Fibroblast of mammary gland (primary cell): ENCODE measurements at regions not wholly inside any gene's neighbourhood (a gene's known extent, or its start where the extent isn't known, plus 50 kb on each side); places are given as distances from the start of the nearest gene placed in this dataset.

Experiments
- DNase-seq: peaks from one replicate; pipeline ENCODE4 v3.0.0-alpha.2; 2010; ENCODE audit warnings: low read depth
- H3K4me3 ChIP-seq: 2 replicates; pipeline ENCODE4 v1.5.1; 2011; ENCODE audit warnings: low read depth, mild to moderate bottlenecking, low read length, moderate library complexity; ENCODE audit not compliant: control insufficient read depth
- CTCF ChIP-seq: conservative IDR thresholded peaks from 2 replicates; pipeline ENCODE4 v1.5.1; 2011; ENCODE audit warnings: low read depth, low read length, inconsistent platforms; ENCODE audit not compliant: control insufficient read depth, insufficient read depth

DNA sequence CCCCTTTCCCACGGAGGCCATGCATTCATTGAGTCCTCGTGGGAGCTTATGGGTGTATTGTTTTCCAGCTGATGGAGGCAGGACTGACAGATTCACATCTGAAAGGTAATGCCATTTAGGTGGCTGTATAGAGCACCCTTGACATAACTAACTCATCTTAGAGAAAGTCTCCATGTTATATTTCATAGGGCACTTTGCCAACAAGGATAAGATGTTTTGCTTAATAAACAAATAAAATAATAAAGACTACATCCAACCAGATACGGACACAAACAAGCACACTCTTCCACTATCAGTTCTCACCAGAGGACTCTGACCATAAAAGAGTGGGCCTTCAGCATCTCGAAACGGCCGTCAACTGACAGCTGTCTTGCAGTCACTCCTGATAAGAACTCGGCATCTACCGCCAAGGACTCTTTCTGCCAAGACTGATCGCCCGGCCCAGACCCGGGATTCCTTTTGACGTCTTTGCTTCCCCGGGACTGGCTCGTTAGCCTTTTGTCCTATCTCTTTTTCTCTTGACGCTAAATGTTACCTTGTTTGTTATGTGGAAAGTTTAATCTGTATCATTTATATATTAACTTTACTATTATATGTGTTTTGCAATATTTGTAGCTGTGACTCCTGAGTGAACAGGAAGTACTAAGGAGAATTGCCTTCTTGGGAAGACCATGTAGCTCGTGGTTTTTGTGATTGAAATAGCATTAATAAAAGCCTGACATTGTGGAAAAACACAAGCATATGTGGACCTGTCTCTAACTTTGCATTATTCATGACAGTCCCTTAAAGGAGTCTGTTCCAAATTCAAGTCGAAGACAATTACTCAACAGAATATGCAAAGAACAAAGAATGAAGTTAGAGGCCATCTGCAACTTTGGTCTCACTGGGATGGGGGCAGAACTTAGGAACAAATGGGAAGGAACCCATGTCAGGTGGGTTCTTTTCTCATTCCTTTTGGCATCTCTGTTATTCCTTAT is 195.1 kb downstream of the LPIN1 start:
- TF ChIP-seq CTCF: no peak
- no peak for DNase-seq
- H3K4me3 ChIP-seq: no peak overlapping the region

DNA sequence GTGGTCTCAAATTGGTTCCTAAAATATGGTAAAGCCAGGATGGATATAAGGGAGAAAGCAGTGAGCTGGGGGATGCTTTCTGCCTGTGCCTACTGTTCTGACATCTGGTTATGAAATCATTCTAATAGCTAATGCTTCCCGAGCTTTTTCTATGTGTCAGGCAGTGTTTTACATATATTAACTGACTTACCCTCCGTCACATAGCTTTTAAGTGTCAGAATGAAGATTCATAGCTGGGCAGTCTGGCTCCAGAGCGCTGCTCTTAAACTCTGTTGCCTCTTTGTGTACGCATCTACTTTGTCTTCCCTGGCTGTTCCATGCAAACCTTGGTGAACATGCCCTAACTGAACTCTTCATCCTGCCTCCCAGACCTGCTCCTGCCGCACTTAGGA is 195.7 kb downstream of the LPIN1 start:
- no peak for DNase-seq
- no peak overlapping the region for H3K4me3 ChIP-seq
- TF ChIP-seq CTCF: no peak

GRCh38 chr2:11944311-11944710 is 197.9 kb downstream of the LPIN1 start:
- TF ChIP-seq CTCF: no peak
- H3K4me3 ChIP-seq: no peak overlapping the region
- DNase-seq: no peak

DNA sequence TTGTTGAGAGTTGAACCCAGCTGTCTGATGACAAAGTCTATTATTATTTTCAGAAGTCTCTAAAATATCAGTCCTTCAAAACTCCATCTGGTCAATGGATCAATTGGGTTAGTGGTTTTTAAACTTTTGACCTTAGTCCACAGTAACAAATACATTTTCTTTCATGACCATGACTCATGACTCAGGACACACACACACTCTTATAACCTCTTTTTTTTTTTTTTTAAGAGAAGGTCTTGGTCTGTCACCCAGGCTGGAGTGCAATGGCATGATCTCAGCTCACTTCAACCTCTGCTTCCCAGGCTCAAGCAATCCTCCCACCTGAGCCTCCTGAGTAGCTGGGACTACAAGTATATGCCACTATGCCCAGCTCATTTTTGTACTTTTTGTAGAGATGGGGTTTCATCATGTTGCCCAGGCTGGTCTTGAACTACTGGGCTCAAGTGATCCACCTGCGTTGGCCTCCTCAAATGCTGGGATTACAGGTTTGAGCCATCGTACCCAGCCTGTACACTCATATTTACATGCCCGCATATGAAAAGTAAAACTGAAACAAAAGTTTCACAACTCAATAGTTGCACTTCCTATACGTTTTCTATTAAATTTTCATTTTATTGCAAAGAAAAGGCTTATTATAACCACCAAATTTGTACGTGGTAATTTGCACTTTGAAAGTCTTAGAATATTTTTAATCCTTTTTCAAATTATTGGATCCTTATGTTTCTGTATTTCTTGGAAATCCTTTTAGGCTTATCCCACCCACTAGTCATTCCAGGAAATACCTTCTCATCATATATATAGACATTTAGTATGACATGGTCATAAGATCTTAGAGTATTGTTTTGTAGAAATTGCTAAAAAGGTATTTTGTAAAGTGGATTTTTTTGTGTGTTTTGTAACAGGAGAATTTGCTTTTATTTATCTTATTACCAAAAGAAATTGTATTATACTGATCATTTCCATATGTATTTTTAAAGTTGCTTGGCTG is 199.0 kb downstream of the LPIN1 start:
- DNase-seq: peak; percentile 33
- no peak for TF ChIP-seq CTCF
- no peak overlapping the region for H3K4me3 ChIP-seq

GRCh38 chr2:11947956-11948355 is 201.5 kb downstream of the LPIN1 start:
- no peak for TF ChIP-seq CTCF
- no peak overlapping the region for H3K4me3 ChIP-seq
- no peak for DNase-seq

- H3K4me3 ChIP-seq: no peak overlapping the region
- no peak for DNase-seq
- TF ChIP-seq CTCF: no peak
These were observed 203.5 kb downstream of the LPIN1 start for GRCh38 chr2:11949732-11950523.
